ENCODE measurements at regions not wholly inside any gene's neighbourhood (a gene's known extent, or its start where the extent isn't known, plus 50 kb on each side); places are given as distances from the start of the nearest gene placed in this dataset.
A peak's percentile ranks its signal among the peaks of the same experiment; 100 is the strongest.

- ChIA-PET POLR2A (ENCODE audit: low non-redundant PET) (no interaction called here), CTCF (interaction anchor here (0.8 to 0.9 kb wide), 2 partner anchors 44 to 190 kb away, joined by 3 to 6 read pairs; no protein-coding TSS in a partner anchor)
- H3K27ac ChIP-seq: no peak overlapping the region
- no peak for TF ChIP-seq CTCF (conservative IDR thresholded peaks at IDR 0.05; ENCODE audit: low read depth)
- DNase-seq (ENCODE audit: low spot score): no peak
These were observed 112.8 kb downstream of the DUSP6 start for GRCh38 chr12:89239534-89239933.

- no peak overlapping the region for H3K27ac ChIP-seq
- no peak for TF ChIP-seq CTCF (conservative IDR thresholded peaks at IDR 0.05; ENCODE audit: low read depth)
- POLR2A ChIA-PET (ENCODE audit: low non-redundant PET): no interaction called here
- DNase-seq (ENCODE audit: low spot score): no peak
- CTCF ChIA-PET: interaction anchor here (0.7 kb wide), 1 partner anchor 905 kb away, joined by 3 read pairs; no protein-coding TSS in a partner anchor
These were observed 113.7 kb downstream of the DUSP6 start for GRCh38 chr12:89238593-89238992.

GRCh38 chr12:89237763-89238162 lies 114.5 kb downstream of the DUSP6 start:
- H3K27ac ChIP-seq: no peak overlapping the region
- no peak for DNase-seq (ENCODE audit: low spot score)
- ChIA-PET POLR2A (ENCODE audit: low non-redundant PET) (no interaction called here), CTCF (no interaction called here)
- no peak for TF ChIP-seq CTCF (conservative IDR thresholded peaks at IDR 0.05; ENCODE audit: low read depth)

GRCh38 chr12:89236748-89237383 lies 115.4 kb downstream of the DUSP6 start:
- ChIA-PET POLR2A (ENCODE audit: low non-redundant PET) (no interaction called here), CTCF (no interaction called here)

GRCh38 chr12:89236237-89236636 lies 116.1 kb downstream of the DUSP6 start:
- CTCF ChIA-PET: no interaction called here
- no peak for TF ChIP-seq CTCF (conservative IDR thresholded peaks at IDR 0.05; ENCODE audit: low read depth)
- H3K27ac ChIP-seq: no peak overlapping the region
- DNase-seq (ENCODE audit: low spot score): no peak
- POLR2A ChIA-PET (ENCODE audit: low non-redundant PET): no interaction called here

More at GRCh38 chr12:89236748-89237383, 115.4 kb downstream of the DUSP6 start:
- DNase-seq (ENCODE audit: low spot score): peak; percentile 21
- H3K27ac ChIP-seq: no peak overlapping the region
- TF ChIP-seq CTCF (conservative IDR thresholded peaks at IDR 0.05; ENCODE audit: low read depth): no peak

- ChIA-PET CTCF (interaction anchor here (0.5 kb wide), 1 partner anchor 515 kb away, joined by 3 read pairs; no protein-coding TSS in a partner anchor), POLR2A (ENCODE audit: low non-redundant PET) (no interaction called here)
- no peak for TF ChIP-seq CTCF (conservative IDR thresholded peaks at IDR 0.05; ENCODE audit: low read depth)
- no peak for DNase-seq (ENCODE audit: low spot score)
- no peak overlapping the region for H3K27ac ChIP-seq
These were observed 116.9 kb downstream of the DUSP6 start for GRCh38 chr12:89235189-89235993.
